Lung (tissue), 11 donors: ENCODE measurements at regions not wholly inside any gene's neighbourhood (a gene's known extent, or its start where the extent isn't known, plus 50 kb on each side); places are given as distances from the start of the nearest gene placed in this dataset.

ENCODE experiments used
- ATAC-seq: fragments of 200-7000 bp; cut with Tn5 transposase; one replicate; pipeline ENCODE4 v1.9.1; 2020; ENCODE audit warnings: moderate number of reproducible peaks; ENCODE audit not compliant: insufficient read depth, low FRiP score
- DNase-seq, 3 donors: peaks; one replicate each; pipeline ENCODE4 v3.0.0-alpha.2; 2013 to 2017
- H3K27ac ChIP-seq, 2 donors: one replicate each; pipeline ENCODE4 v1.5.1; 2013; ENCODE audit warnings: mild to moderate bottlenecking in 2 of 2, moderate library complexity in 2 of 2, control low read depth in 1 of 2, inconsistent platforms in 1 of 2, low read depth in 1 of 2, low read length in 1 of 2
- H3K27me3 ChIP-seq, 3 donors: one replicate each; pipeline ENCODE4 v1.5.1; 2013; ENCODE audit warnings: low read length in 2 of 3; ENCODE audit not compliant: control insufficient read depth in 3 of 3, insufficient read depth in 3 of 3
- H3K36me3 ChIP-seq, 4 donors: one replicate each; pipeline ENCODE4 v1.5.1; 2013; ENCODE audit warnings: low read length in 4 of 4, mild to moderate bottlenecking in 1 of 4, moderate library complexity in 1 of 4; ENCODE audit not compliant: control insufficient read depth in 4 of 4, insufficient read depth in 4 of 4
- H3K4me1 ChIP-seq, 5 donors: one replicate each; pipeline ENCODE4 v1.5.1; 2013; ENCODE audit warnings: low read length in 5 of 5, mild to moderate bottlenecking in 2 of 5, moderate library complexity in 1 of 5; ENCODE audit not compliant: control insufficient read depth in 5 of 5, insufficient read depth in 5 of 5
- H3K4me3 ChIP-seq: one replicate; pipeline ENCODE4 v1.5.1; 2013; ENCODE audit warnings: mild to moderate bottlenecking, control low read depth, moderate library complexity
- H3K9ac ChIP-seq, 2 donors: one replicate each; pipeline ENCODE4 v1.5.1; 2013; ENCODE audit warnings: low read length in 2 of 2, control low read depth in 1 of 2; ENCODE audit not compliant: insufficient read depth in 1 of 2
- H3K9me3 ChIP-seq, 4 donors: one replicate each; pipeline ENCODE4 v1.5.1; 2013; ENCODE audit warnings: low read length in 3 of 4, mild to moderate bottlenecking in 1 of 4, moderate library complexity in 1 of 4; ENCODE audit not compliant: control insufficient read depth in 4 of 4, insufficient read depth in 3 of 4
- CTCF ChIP-seq: IDR thresholded peaks from 2 replicates; pipeline ENCODE4 v1.5.1; 2012; ENCODE audit warnings: mild to moderate bottlenecking; ENCODE audit errors: control extremely low read depth, extremely low read depth
- WGBS, 2 donors: extraction: QIAGEN DNeasy Blood & Tissue Kit; methylation state at CpG; one replicate each; pipeline ENCODE4 v1.1.7; 2013; 5-methylcytosine and 5-hydroxymethylcytosine counted together
- donor health status: control.
- donor health status: control.
- donor health status: Bipolar disorder and iron deficiency.
- donor health status: healthy.
- donor health status: DM: yes; HTN: yes; CAD: no.

- Histone ChIP-seq H3K27ac (no peak overlapping the region), H3K36me3 (no peaks in the 10 kb centered on the region), H3K9ac (no peak overlapping the region), H3K9me3 (no peaks in the 10 kb centered on the region), H3K4me1 (peaks cover 0 to 7% (median 0%) of the 10 kb centered on the region in 5 donors), H3K4me3 (no peak overlapping the region), H3K27me3 (peaks cover 0 to 4% (median 0%) of the 10 kb centered on the region in 3 donors)
- DNase-seq, result no peak
- 58 to 65% methylated on average over 4 of the region's 4 CpGs for WGBS, 2 donors
- TF ChIP-seq CTCF, result no peak
- ATAC-seq, result no peak
Observed at GRCh38 chr13:97851269-97851668, 102.2 kb upstream of the IPO5 start.

GRCh38 chr13:97852181-97852874 lies 101.1 kb upstream of the IPO5 start:
- no peak overlapping the region for H3K4me3 ChIP-seq
- H3K36me3 ChIP-seq, result no peaks in the 10 kb centered on the region
- H3K27me3 ChIP-seq, result peaks cover 0 to 4% (median 0%) of the 10 kb centered on the region in 3 donors
- 71 to 81% methylated on average over 5 of the region's 5 CpGs for WGBS, 2 donors
- H3K9ac ChIP-seq, result no peak overlapping the region
- ATAC-seq (no peak), DNase-seq (no peak)
- H3K9me3 ChIP-seq, result no peaks in the 10 kb centered on the region
- TF ChIP-seq CTCF, result no peak
- H3K27ac ChIP-seq, result no peak overlapping the region
- peaks cover 0 to 10% (median 0%) of the 10 kb centered on the region in 5 donors for H3K4me1 ChIP-seq

GRCh38 chr13:97853550-97853949 lies 99.9 kb upstream of the IPO5 start:
- no peak for ATAC-seq

More at GRCh38 chr13:97853550-97853949, 99.9 kb upstream of the IPO5 start:
- no peak overlapping the region for H3K27ac ChIP-seq
- no peaks in the 10 kb centered on the region for H3K9me3 ChIP-seq
- TF ChIP-seq CTCF, result no peak
- whole genome bisulfite sequencing, 2 donors, result 66 to 77% methylated on average over 4 of the region's 4 CpGs
- H3K27me3 ChIP-seq, result no peaks in the 10 kb centered on the region
- peaks cover 0 to 10% (median 0%) of the 10 kb centered on the region in 5 donors for H3K4me1 ChIP-seq
- no peak overlapping the region for H3K9ac ChIP-seq
- H3K4me3 ChIP-seq, result no peak overlapping the region
- no peak for DNase-seq
- no peaks in the 10 kb centered on the region for H3K36me3 ChIP-seq
